HL-60 (cell line): ENCODE measurements at regions not wholly inside any gene's neighbourhood (a gene's known extent, or its start where the extent isn't known, plus 50 kb on each side); places are given as distances from the start of the nearest gene placed in this dataset.

ENCODE experiments used
- TF ChIP-seq, protein P1 (sequence below): IDR thresholded peaks from 2 replicates; pipeline ENCODE4 v1.6.1; 2012; ENCODE audit warnings: low read depth; ENCODE audit not compliant: insufficient replicate concordance
- TF ChIP-seq, protein P2 (sequence below): IDR thresholded peaks from one replicate; pipeline ENCODE4 v1.5.1; 2011; ENCODE audit warnings: low read length, control low read depth, inconsistent platforms; ENCODE audit not compliant: insufficient read depth

DNA sequence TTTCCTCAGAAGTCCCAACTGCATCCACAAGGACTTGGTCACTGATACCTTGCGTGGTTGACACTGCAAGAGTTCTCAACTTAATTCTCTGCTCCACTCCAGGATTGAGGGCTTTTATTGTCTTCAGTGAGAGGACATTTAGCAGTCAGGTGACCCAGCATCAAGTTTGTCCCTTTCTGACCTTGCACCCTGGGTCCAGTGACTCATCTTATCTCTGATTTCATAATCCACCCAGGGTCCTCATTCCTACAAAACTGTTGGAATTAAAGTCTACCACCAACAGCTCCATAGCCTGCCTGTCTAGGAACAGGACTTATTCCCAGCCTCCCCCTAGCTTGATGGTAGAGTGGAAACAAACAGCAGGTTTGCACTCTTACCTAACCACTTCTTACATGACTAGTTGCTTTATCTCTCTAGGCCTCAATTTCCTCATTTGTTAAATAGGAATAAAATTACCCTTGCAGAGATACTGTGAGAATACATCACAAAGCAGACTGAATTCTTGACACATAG, 151.3 kb upstream of the LPP start:
- TF ChIP-seq, protein P1, sequence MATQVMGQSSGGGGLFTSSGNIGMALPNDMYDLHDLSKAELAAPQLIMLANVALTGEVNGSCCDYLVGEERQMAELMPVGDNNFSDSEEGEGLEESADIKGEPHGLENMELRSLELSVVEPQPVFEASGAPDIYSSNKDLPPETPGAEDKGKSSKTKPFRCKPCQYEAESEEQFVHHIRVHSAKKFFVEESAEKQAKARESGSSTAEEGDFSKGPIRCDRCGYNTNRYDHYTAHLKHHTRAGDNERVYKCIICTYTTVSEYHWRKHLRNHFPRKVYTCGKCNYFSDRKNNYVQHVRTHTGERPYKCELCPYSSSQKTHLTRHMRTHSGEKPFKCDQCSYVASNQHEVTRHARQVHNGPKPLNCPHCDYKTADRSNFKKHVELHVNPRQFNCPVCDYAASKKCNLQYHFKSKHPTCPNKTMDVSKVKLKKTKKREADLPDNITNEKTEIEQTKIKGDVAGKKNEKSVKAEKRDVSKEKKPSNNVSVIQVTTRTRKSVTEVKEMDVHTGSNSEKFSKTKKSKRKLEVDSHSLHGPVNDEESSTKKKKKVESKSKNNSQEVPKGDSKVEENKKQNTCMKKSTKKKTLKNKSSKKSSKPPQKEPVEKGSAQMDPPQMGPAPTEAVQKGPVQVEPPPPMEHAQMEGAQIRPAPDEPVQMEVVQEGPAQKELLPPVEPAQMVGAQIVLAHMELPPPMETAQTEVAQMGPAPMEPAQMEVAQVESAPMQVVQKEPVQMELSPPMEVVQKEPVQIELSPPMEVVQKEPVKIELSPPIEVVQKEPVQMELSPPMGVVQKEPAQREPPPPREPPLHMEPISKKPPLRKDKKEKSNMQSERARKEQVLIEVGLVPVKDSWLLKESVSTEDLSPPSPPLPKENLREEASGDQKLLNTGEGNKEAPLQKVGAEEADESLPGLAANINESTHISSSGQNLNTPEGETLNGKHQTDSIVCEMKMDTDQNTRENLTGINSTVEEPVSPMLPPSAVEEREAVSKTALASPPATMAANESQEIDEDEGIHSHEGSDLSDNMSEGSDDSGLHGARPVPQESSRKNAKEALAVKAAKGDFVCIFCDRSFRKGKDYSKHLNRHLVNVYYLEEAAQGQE: no peak
- TF ChIP-seq, protein P2, sequence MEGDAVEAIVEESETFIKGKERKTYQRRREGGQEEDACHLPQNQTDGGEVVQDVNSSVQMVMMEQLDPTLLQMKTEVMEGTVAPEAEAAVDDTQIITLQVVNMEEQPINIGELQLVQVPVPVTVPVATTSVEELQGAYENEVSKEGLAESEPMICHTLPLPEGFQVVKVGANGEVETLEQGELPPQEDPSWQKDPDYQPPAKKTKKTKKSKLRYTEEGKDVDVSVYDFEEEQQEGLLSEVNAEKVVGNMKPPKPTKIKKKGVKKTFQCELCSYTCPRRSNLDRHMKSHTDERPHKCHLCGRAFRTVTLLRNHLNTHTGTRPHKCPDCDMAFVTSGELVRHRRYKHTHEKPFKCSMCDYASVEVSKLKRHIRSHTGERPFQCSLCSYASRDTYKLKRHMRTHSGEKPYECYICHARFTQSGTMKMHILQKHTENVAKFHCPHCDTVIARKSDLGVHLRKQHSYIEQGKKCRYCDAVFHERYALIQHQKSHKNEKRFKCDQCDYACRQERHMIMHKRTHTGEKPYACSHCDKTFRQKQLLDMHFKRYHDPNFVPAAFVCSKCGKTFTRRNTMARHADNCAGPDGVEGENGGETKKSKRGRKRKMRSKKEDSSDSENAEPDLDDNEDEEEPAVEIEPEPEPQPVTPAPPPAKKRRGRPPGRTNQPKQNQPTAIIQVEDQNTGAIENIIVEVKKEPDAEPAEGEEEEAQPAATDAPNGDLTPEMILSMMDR: no peak
